ENCODE measurements at regions not wholly inside any gene's neighbourhood (a gene's known extent, or its start where the extent isn't known, plus 50 kb on each side); places are given as distances from the start of the nearest gene placed in this dataset.

- DNase-seq = no peak
These were observed 232.1 kb downstream of the CPE start for GRCh38 chr4:165610679-165611437.

- no peak for DNase-seq
These were observed 234.1 kb downstream of the CPE start for GRCh38 chr4:165612936-165613335.

- no peak for DNase-seq
These were observed 234.8 kb downstream of the CPE start for GRCh38 chr4:165613581-165613980.

- DNase-seq = no peak
These were observed 242.1 kb downstream of the CPE start for GRCh38 chr4:165620913-165621312.

- DNase-seq = no peak
These were observed 243.2 kb downstream of the CPE start for GRCh38 chr4:165621983-165622382.

- no peak for DNase-seq
These were observed 246.5 kb downstream of the CPE start for GRCh38 chr4:165625281-165625680.

- DNase-seq = no peak
These were observed 246.7 kb upstream of the TLL1 start for GRCh38 chr4:165626316-165626715.

- no peak for DNase-seq
These were observed 245.9 kb upstream of the TLL1 start for GRCh38 chr4:165627128-165627527.

GRCh38 chr4:165627548-165627947, 245.5 kb upstream of the TLL1 start:
- no peak for DNase-seq

- no peak for DNase-seq
These were observed 244.5 kb upstream of the TLL1 start for GRCh38 chr4:165628572-165628971.

GRCh38 chr4:165630671-165631070, 242.4 kb upstream of the TLL1 start:
- DNase-seq = no peak

GRCh38 chr4:165631208-165631894, 241.7 kb upstream of the TLL1 start:
- no peak for DNase-seq

GRCh38 chr4:165631912-165632311, 241.1 kb upstream of the TLL1 start:
- no peak for DNase-seq

GRCh38 chr4:165634766-165635165, 238.3 kb upstream of the TLL1 start:
- no peak for DNase-seq

- no peak for DNase-seq
These were observed 237.7 kb upstream of the TLL1 start for GRCh38 chr4:165635381-165635780.

GRCh38 chr4:165635951-165636350, 237.1 kb upstream of the TLL1 start:
- no peak for DNase-seq

GRCh38 chr4:165651901-165652300, 221.1 kb upstream of the TLL1 start:
- DNase-seq = no peak

- DNase-seq = no peak
These were observed 218.5 kb upstream of the TLL1 start for GRCh38 chr4:165654556-165654955.

GRCh38 chr4:165656399-165656798, 216.6 kb upstream of the TLL1 start:
- no peak for DNase-seq

- no peak for DNase-seq
These were observed 216.1 kb upstream of the TLL1 start for GRCh38 chr4:165656829-165657490.

- peak; percentile 75 for DNase-seq
These were observed 210.7 kb upstream of the TLL1 start for GRCh38 chr4:165662341-165662740.

GRCh38 chr4:165663411-165663810, 209.6 kb upstream of the TLL1 start:
- peak; percentile 49 for DNase-seq

- DNase-seq = no peak
These were observed 206.2 kb upstream of the TLL1 start for GRCh38 chr4:165666836-165667235.
